HL-60 (cell line): ENCODE measurements at regions not wholly inside any gene's neighbourhood (a gene's known extent, or its start where the extent isn't known, plus 50 kb on each side); places are given as distances from the start of the nearest gene placed in this dataset.

ENCODE experiments used
- DNase-seq, 2 experiments: peaks; one replicate each; pipeline ENCODE4 v3.0.0-alpha.2; 2010 to 2020; ENCODE audit warnings: low read depth in 1 of 2, low spot score in 1 of 2
- H3K27ac ChIP-seq: fragments of 250-450 bp; sonication (Bioruptor Pico); replicated peaks from 2 replicates; pipeline ENCODE4 v1.5.1; 2020; ENCODE audit warnings: mild to moderate bottlenecking, moderate library complexity
- H3K27me3 ChIP-seq: fragments of 250-450 bp; sonication (Bioruptor Pico); 2 replicates; pipeline ENCODE4 v1.5.1; 2021; ENCODE audit warnings: mild to moderate bottlenecking, moderate library complexity; ENCODE audit not compliant: insufficient read depth, poor library complexity, severe bottlenecking
- H3K4me3 ChIP-seq: replicated peaks from 2 replicates; pipeline ENCODE4 v1.5.1; 2011; ENCODE audit warnings: mild to moderate bottlenecking, control low read depth, low read length; ENCODE audit not compliant: insufficient read depth
- GABPA ChIP-seq: IDR thresholded peaks from 2 replicates; pipeline ENCODE4 v1.6.1; 2012; ENCODE audit warnings: low read depth
- POLR2AphosphoS5 ChIP-seq: IDR thresholded peaks from 2 replicates; pipeline ENCODE4 v1.6.1; 2012; ENCODE audit warnings: low read depth
- SPI1 ChIP-seq: IDR thresholded peaks from 2 replicates; pipeline ENCODE4 v1.6.1; 2012; ENCODE audit warnings: low read depth, mild to moderate bottlenecking, borderline replicate concordance
- TF ChIP-seq, protein P1 (sequence below): IDR thresholded peaks from one replicate; pipeline ENCODE4 v1.5.1; 2011; ENCODE audit warnings: low read length, control low read depth, inconsistent platforms; ENCODE audit not compliant: insufficient read depth
- TF ChIP-seq, protein P2 (sequence below): IDR thresholded peaks from 2 replicates; pipeline ENCODE4 v1.6.1; 2012; ENCODE audit warnings: low read depth; ENCODE audit not compliant: insufficient replicate concordance

DNA sequence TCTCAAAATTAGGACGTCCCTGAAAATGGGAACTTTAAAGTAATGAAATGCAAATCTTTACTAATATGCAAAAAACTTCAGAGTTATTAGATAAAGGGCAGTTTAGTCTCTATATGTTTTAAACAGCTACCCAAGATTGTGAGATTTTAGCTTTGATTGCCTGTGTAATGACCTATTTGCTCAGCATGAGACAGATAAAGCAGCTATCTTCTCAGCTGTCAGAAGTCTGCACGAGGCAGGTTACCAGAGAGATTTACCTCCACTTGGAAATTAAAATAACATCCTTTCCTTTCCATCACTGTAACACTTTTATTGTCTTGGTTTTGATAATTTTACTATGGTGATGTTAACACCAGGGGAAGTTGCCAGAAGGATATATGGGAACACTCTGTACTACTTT is 436.6 kb upstream of the OPRM1 start:
- no peaks in the 10 kb centered on the region for H3K27me3 ChIP-seq
- no peak for TF ChIP-seq POLR2AphosphoS5
- no peak for TF ChIP-seq SPI1
- no peak for TF ChIP-seq GABPA
- TF ChIP-seq, protein P1, sequence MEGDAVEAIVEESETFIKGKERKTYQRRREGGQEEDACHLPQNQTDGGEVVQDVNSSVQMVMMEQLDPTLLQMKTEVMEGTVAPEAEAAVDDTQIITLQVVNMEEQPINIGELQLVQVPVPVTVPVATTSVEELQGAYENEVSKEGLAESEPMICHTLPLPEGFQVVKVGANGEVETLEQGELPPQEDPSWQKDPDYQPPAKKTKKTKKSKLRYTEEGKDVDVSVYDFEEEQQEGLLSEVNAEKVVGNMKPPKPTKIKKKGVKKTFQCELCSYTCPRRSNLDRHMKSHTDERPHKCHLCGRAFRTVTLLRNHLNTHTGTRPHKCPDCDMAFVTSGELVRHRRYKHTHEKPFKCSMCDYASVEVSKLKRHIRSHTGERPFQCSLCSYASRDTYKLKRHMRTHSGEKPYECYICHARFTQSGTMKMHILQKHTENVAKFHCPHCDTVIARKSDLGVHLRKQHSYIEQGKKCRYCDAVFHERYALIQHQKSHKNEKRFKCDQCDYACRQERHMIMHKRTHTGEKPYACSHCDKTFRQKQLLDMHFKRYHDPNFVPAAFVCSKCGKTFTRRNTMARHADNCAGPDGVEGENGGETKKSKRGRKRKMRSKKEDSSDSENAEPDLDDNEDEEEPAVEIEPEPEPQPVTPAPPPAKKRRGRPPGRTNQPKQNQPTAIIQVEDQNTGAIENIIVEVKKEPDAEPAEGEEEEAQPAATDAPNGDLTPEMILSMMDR, result no peak
- TF ChIP-seq, protein P2, sequence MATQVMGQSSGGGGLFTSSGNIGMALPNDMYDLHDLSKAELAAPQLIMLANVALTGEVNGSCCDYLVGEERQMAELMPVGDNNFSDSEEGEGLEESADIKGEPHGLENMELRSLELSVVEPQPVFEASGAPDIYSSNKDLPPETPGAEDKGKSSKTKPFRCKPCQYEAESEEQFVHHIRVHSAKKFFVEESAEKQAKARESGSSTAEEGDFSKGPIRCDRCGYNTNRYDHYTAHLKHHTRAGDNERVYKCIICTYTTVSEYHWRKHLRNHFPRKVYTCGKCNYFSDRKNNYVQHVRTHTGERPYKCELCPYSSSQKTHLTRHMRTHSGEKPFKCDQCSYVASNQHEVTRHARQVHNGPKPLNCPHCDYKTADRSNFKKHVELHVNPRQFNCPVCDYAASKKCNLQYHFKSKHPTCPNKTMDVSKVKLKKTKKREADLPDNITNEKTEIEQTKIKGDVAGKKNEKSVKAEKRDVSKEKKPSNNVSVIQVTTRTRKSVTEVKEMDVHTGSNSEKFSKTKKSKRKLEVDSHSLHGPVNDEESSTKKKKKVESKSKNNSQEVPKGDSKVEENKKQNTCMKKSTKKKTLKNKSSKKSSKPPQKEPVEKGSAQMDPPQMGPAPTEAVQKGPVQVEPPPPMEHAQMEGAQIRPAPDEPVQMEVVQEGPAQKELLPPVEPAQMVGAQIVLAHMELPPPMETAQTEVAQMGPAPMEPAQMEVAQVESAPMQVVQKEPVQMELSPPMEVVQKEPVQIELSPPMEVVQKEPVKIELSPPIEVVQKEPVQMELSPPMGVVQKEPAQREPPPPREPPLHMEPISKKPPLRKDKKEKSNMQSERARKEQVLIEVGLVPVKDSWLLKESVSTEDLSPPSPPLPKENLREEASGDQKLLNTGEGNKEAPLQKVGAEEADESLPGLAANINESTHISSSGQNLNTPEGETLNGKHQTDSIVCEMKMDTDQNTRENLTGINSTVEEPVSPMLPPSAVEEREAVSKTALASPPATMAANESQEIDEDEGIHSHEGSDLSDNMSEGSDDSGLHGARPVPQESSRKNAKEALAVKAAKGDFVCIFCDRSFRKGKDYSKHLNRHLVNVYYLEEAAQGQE, result no peak
- DNase-seq, result no peak
- H3K27ac ChIP-seq, result no peak overlapping the region
- no peak overlapping the region for H3K4me3 ChIP-seq

DNA sequence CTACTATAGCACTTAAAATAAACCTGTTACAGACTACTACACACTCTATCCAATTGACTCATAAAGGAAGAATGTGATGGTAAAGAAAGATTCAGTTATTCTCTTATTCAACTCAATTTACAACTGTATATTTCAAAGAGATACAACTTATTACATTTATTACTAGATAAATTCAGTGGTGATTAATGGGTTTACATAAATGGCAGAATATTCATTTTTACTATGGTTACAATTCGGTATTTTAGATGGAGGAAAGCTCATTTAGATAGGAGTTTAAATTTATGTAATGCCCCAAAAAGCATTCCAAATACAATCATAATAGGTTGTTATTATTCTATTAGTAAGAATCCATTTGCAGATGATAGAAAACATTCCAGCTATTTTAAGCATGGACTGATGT is 439.1 kb upstream of the OPRM1 start:
- no peak for DNase-seq
- Histone ChIP-seq H3K4me3 (no peak overlapping the region), H3K27ac (no peak overlapping the region), H3K27me3 (no peaks in the 10 kb centered on the region)
- TF ChIP-seq SPI1 (no peak), GABPA (no peak), POLR2AphosphoS5 (no peak)
- TF ChIP-seq, protein P1, result no peak
- TF ChIP-seq, protein P2, result no peak

DNA sequence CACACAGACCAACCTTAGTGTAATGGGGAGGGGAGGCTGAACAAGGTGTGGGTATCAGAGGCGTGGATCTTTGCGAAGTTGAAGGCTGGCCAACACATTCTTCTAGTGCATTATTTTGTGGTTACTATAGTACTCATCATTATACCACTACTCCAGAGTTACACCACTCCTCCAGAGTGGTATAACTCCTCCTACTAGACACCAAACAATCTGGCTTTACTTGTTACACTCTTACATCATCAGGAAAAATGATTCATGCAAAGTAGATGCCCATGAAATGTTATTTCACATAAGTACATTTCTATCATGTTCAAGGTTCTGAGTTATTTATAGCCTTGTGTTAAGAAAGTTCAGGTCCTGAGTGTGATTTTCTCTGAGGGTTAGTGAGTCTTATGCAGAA is 443.1 kb upstream of the OPRM1 start:
- no peak for DNase-seq
- H3K27ac ChIP-seq, result no peak overlapping the region
- no peaks in the 10 kb centered on the region for H3K27me3 ChIP-seq
- TF ChIP-seq GABPA (no peak), POLR2AphosphoS5 (no peak), SPI1 (no peak)
- TF ChIP-seq, protein P1, result no peak
- TF ChIP-seq, protein P2, result no peak
- no peak overlapping the region for H3K4me3 ChIP-seq
